H9 (cell line): ENCODE measurements at regions not wholly inside any gene's neighbourhood (a gene's known extent, or its start where the extent isn't known, plus 50 kb on each side); places are given as distances from the start of the nearest gene placed in this dataset.

Experiments
- DNase-seq: peaks from one replicate; pipeline ENCODE4 v3.0.0-alpha.2; 2017
- H2AFZ ChIP-seq: one replicate; pipeline ENCODE4 v1.6.1; 2013; ENCODE audit warnings: mild to moderate bottlenecking, low read length, control low read depth, moderate library complexity
- H2AK5ac ChIP-seq: 2 replicates; pipeline ENCODE4 v1.6.1; 2013; ENCODE audit warnings: low read length, control low read depth, mixed read lengths; ENCODE audit not compliant: insufficient read length
- H2BK120ac ChIP-seq: one replicate; pipeline ENCODE4 v1.6.1; 2013; ENCODE audit warnings: low read depth, mild to moderate bottlenecking, low read length, control low read depth, inconsistent platforms; ENCODE audit not compliant: poor library complexity, severe bottlenecking
- H2BK12ac ChIP-seq: 2 replicates; pipeline ENCODE4 v1.6.1; 2013; ENCODE audit warnings: low read length, control low read depth, mixed read lengths, low read depth; ENCODE audit not compliant: insufficient read length
- H2BK15ac ChIP-seq: 2 replicates; pipeline ENCODE4 v1.6.1; 2013; ENCODE audit warnings: low read depth, low read length, control low read depth
- H2BK20ac ChIP-seq: one replicate; pipeline ENCODE4 v1.6.1; 2013; ENCODE audit warnings: low read depth, mild to moderate bottlenecking, low read length, control low read depth, inconsistent platforms; ENCODE audit not compliant: poor library complexity, severe bottlenecking
- H2BK5ac ChIP-seq: 2 replicates; pipeline ENCODE4 v1.6.1; 2013; ENCODE audit warnings: low read length, control low read depth, mixed read lengths; ENCODE audit not compliant: insufficient read length
- H3K14ac ChIP-seq: 2 replicates; pipeline ENCODE4 v1.6.1; 2013; ENCODE audit warnings: low read length, control low read depth; ENCODE audit not compliant: insufficient read depth
- H3K18ac ChIP-seq: 2 replicates; pipeline ENCODE4 v1.6.1; 2013; ENCODE audit warnings: low read depth, mild to moderate bottlenecking, mixed read lengths, low read length, control low read depth; ENCODE audit not compliant: insufficient read length
- H3K23ac ChIP-seq: 2 replicates; pipeline ENCODE4 v1.6.1; 2013; ENCODE audit warnings: low read length, control low read depth, mixed read lengths, low read depth; ENCODE audit not compliant: insufficient read length
- H3K23me2 ChIP-seq: 2 replicates; pipeline ENCODE4 v1.6.1; 2013; ENCODE audit warnings: low read depth, mild to moderate bottlenecking, mixed read lengths, low read length, control low read depth; ENCODE audit not compliant: insufficient read length, poor library complexity, severe bottlenecking
- H3K27ac ChIP-seq: 2 replicates; pipeline ENCODE4 v1.5.1; 2013; ENCODE audit warnings: low read length, control low read depth, mixed read lengths, low read depth; ENCODE audit not compliant: insufficient read length
- H3K27me3 ChIP-seq: 2 replicates; pipeline ENCODE4 v1.6.1; 2013; ENCODE audit warnings: low read length, control low read depth, inconsistent platforms; ENCODE audit not compliant: insufficient read depth
- H3K4ac ChIP-seq: 2 replicates; pipeline ENCODE4 v1.6.1; 2013; ENCODE audit warnings: low read depth, mild to moderate bottlenecking, control low read depth, inconsistent platforms, low read length, moderate library complexity
- H3K4me1 ChIP-seq: 2 replicates; pipeline ENCODE4 v1.6.1; 2013; ENCODE audit warnings: low read length, control low read depth, inconsistent platforms; ENCODE audit not compliant: insufficient read depth
- H3K4me2 ChIP-seq: 2 replicates; pipeline ENCODE4 v1.6.1; 2013; ENCODE audit warnings: low read length, control low read depth, mixed read lengths; ENCODE audit not compliant: insufficient read length, insufficient read depth
- H3K56ac ChIP-seq: 2 replicates; pipeline ENCODE4 v1.6.1; 2013; ENCODE audit warnings: low read depth, mild to moderate bottlenecking, mixed read lengths, low read length, control low read depth; ENCODE audit not compliant: insufficient read length
- H3K79me1 ChIP-seq: 2 replicates; pipeline ENCODE4 v1.6.1; 2013; ENCODE audit warnings: low read depth, mild to moderate bottlenecking, moderate library complexity, low read length, control low read depth, inconsistent platforms; ENCODE audit not compliant: insufficient read depth, poor library complexity, severe bottlenecking
- H3K79me2 ChIP-seq: 2 replicates; pipeline ENCODE4 v1.6.1; 2013; ENCODE audit warnings: low read length, control low read depth, inconsistent platforms; ENCODE audit not compliant: insufficient read depth
- H3K9ac ChIP-seq: 2 replicates; pipeline ENCODE4 v1.6.1; 2013; ENCODE audit warnings: low read length, control low read depth, mixed read lengths; ENCODE audit not compliant: insufficient read length; ENCODE audit errors: extremely low read depth
- H3K9me3 ChIP-seq: one replicate; pipeline ENCODE4 v1.6.1; 2013; ENCODE audit warnings: low read depth, low read length, inconsistent platforms; ENCODE audit not compliant: control insufficient read depth
- H3T11ph ChIP-seq: one replicate; pipeline ENCODE4 v1.6.1; 2013; ENCODE audit warnings: mild to moderate bottlenecking, low read length, control low read depth, inconsistent platforms
- H4K20me1 ChIP-seq: one replicate; pipeline ENCODE4 v1.6.1; 2013; ENCODE audit not compliant: control insufficient read depth, insufficient read length, insufficient read depth
- H4K5ac ChIP-seq: 2 replicates; pipeline ENCODE4 v1.6.1; 2013; ENCODE audit warnings: low read depth, mild to moderate bottlenecking, mixed read lengths, low read length, control low read depth; ENCODE audit not compliant: insufficient read length
- H4K8ac ChIP-seq: replicated peaks from 2 replicates; pipeline ENCODE4 v1.6.1; 2013; ENCODE audit warnings: low read length, control low read depth, mixed read lengths, low read depth; ENCODE audit not compliant: insufficient read length
- H4K91ac ChIP-seq: 2 replicates; pipeline ENCODE4 v1.6.1; 2013; ENCODE audit warnings: low read depth, mild to moderate bottlenecking, moderate library complexity, mixed read lengths, low read length, control low read depth; ENCODE audit not compliant: insufficient read length
- H3K27ac Mint-ChIP-seq, 3 experiments: 2 replicates in 2 of 3; 3 replicates in 1 of 3; pipeline ENCODE4 v1.8.0; 2020 to 2021; ENCODE audit warnings: mixed read lengths in 3 of 3, mild to moderate bottlenecking in 1 of 3, moderate library complexity in 1 of 3
- H3K27me3 Mint-ChIP-seq: 2 replicates; pipeline ENCODE4 v1.8.0; 2021; ENCODE audit warnings: low read depth, mild to moderate bottlenecking, moderate library complexity, mixed read lengths
- H3K36me3 Mint-ChIP-seq, 3 experiments: 2 replicates in 2 of 3; 3 replicates in 1 of 3; pipeline ENCODE4 v1.8.0; 2020 to 2021; ENCODE audit warnings: low read depth in 3 of 3, mixed read lengths in 3 of 3; ENCODE audit not compliant: insufficient read depth in 1 of 3
- H3K4me1 Mint-ChIP-seq, 2 experiments: 2 replicates each; pipeline ENCODE4 v1.8.0; 2020; ENCODE audit warnings: mixed read lengths in 2 of 2
- H3K4me3 Mint-ChIP-seq, 2 experiments: 2 replicates in 1 of 2; 3 replicates in 1 of 2; pipeline ENCODE4 v1.8.0; 2020 to 2021; ENCODE audit warnings: mild to moderate bottlenecking in 2 of 2, mixed read lengths in 2 of 2, moderate library complexity in 1 of 2
- H3K9me3 Mint-ChIP-seq, 2 experiments: 2 replicates in 1 of 2; 3 replicates in 1 of 2; pipeline ENCODE4 v1.8.0; 2020; ENCODE audit warnings: mild to moderate bottlenecking in 2 of 2, mixed read lengths in 2 of 2, moderate library complexity in 1 of 2
- WGBS: extraction: QIAGEN DNeasy Blood & Tissue Kit; methylation state at CpG from one replicate; pipeline ENCODE4 v1.1.7; 2013; ENCODE audit warnings: missing lambda C conversion rate, low lambda C conversion rate, mixed read lengths; ENCODE audit not compliant: insufficient read length; ENCODE audit errors: extremely low coverage; 5-methylcytosine and 5-hydroxymethylcytosine counted together
- TF ChIP-seq, protein P1 (sequence below): fragments of 200-600 bp; sonication (generic); conservative IDR thresholded peaks from 3 replicates; pipeline ENCODE4 v1.8.0; 2021; ENCODE audit warnings: antibody characterized with exemption, mild to moderate bottlenecking

DNA sequence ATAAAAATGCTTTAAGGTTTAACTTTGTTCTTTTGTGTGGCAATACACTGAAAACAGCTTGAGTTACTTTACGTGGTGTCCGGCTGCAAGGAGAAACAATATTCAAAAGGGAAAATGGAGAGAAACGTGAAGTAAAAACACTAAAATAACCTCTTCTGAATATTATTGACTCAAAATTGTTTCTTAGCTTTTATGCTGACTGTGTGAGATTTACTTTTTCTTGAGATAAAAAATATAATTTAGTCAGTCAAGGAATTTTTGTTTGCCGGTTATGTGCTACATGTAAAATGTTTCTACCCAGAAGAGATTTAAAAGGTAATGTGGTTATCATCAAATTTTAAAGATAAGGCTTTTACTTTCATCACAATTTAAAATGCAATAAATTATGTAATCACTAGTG lies 200.6 kb upstream of the GPC6 start:
- Histone ChIP-seq H4K8ac (no peak overlapping the region), H3K9me3 (no peaks in the 10 kb centered on the region), H3K9ac (no peak overlapping the region), H4K20me1 (no peaks in the 10 kb centered on the region), H3K4ac (no peak overlapping the region), H3K14ac (no peak overlapping the region), H3K79me1 (no peaks in the 10 kb centered on the region), H2AK5ac (no peak overlapping the region), H2BK120ac (no peak overlapping the region), H3K27ac (no peak overlapping the region), H3K56ac (no peak overlapping the region), H2BK12ac (no peak overlapping the region), H3K4me2 (no peak overlapping the region), H3K23me2 (no peaks in the 10 kb centered on the region), H2BK20ac (no peak overlapping the region), H2AFZ (no peak overlapping the region), H3T11ph (no peak overlapping the region), H3K79me2 (no peaks in the 10 kb centered on the region), H4K91ac (no peak overlapping the region), H4K5ac (no peak overlapping the region), H2BK5ac (no peak overlapping the region), H3K4me1 (no peaks in the 10 kb centered on the region), H3K18ac (no peak overlapping the region), H3K27me3 (no peaks in the 10 kb centered on the region), H2BK15ac (no peak overlapping the region), H3K23ac (no peak overlapping the region)
- H3K27ac Mint-ChIP-seq: no peak overlapping the region
- TF ChIP-seq, protein P1, sequence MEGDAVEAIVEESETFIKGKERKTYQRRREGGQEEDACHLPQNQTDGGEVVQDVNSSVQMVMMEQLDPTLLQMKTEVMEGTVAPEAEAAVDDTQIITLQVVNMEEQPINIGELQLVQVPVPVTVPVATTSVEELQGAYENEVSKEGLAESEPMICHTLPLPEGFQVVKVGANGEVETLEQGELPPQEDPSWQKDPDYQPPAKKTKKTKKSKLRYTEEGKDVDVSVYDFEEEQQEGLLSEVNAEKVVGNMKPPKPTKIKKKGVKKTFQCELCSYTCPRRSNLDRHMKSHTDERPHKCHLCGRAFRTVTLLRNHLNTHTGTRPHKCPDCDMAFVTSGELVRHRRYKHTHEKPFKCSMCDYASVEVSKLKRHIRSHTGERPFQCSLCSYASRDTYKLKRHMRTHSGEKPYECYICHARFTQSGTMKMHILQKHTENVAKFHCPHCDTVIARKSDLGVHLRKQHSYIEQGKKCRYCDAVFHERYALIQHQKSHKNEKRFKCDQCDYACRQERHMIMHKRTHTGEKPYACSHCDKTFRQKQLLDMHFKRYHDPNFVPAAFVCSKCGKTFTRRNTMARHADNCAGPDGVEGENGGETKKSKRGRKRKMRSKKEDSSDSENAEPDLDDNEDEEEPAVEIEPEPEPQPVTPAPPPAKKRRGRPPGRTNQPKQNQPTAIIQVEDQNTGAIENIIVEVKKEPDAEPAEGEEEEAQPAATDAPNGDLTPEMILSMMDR: no peak
- peaks cover 0 to 2% of the 10 kb centered on the region in 2 experiments; a peak in 1 of 5 replicates for H3K9me3 Mint-ChIP-seq
- peaks cover 2 to 3% of the 10 kb centered on the region in 2 experiments; a peak in 3 of 4 replicates for H3K4me1 Mint-ChIP-seq
- no peak for DNase-seq
- H3K27me3 Mint-ChIP-seq: no peaks in the 10 kb centered on the region
- WGBS: no CpG with 5 or more reads among the region's 4 CpGs
- H3K36me3 Mint-ChIP-seq: no peaks in the 10 kb centered on the region
- no peak overlapping the region for H3K4me3 Mint-ChIP-seq
